ENCODE measurements at regions not wholly inside any gene's neighbourhood (a gene's known extent, or its start where the extent isn't known, plus 50 kb on each side); places are given as distances from the start of the nearest gene placed in this dataset.

GRCh38 chr2:113812204-113812603, 55.8 kb upstream of the SLC35F5 start:
- DNase-seq (ENCODE audit: extremely low read depth, low read depth), result no peak

GRCh38 chr2:113809076-113809736, 52.8 kb upstream of the SLC35F5 start:
- DNase-seq (ENCODE audit: extremely low read depth, low read depth), result no peak

More at GRCh38 chr2:113812204-113812603, 55.8 kb upstream of the SLC35F5 start:
- TF ChIP-seq CTCF (IDR thresholded peaks at IDR 0.05; ENCODE audit: low read depth, low read length), result no peak

GRCh38 chr2:113807721-113808120, 51.3 kb upstream of the SLC35F5 start:
- DNase-seq (ENCODE audit: extremely low read depth, low read depth), result no peak
- no peak for TF ChIP-seq CTCF (IDR thresholded peaks at IDR 0.05; ENCODE audit: low read depth, low read length)

More at GRCh38 chr2:113809076-113809736, 52.8 kb upstream of the SLC35F5 start:
- no peak for TF ChIP-seq CTCF (IDR thresholded peaks at IDR 0.05; ENCODE audit: low read depth, low read length)

- no peak for TF ChIP-seq CTCF (IDR thresholded peaks at IDR 0.05; ENCODE audit: low read depth, low read length)
- no peak for DNase-seq (ENCODE audit: extremely low read depth, low read depth)
These were observed 49.9 kb upstream of the SLC35F5 start for GRCh38 chr2:113806217-113806913.

Measured in AG09319 (cell line).